Middle frontal gyrus (tissue), 1 donor: ENCODE measurements at regions not wholly inside any gene's neighbourhood (a gene's known extent, or its start where the extent isn't known, plus 50 kb on each side); places are given as distances from the start of the nearest gene placed in this dataset.
"Not testable (repeated sequence)": the region's sequence is repeated elsewhere in the genome, so short reads cannot be mapped to it uniquely, and the experiment has no call there.

Source experiments
- DNase-seq: peaks from one replicate; pipeline ENCODE4 v3.0.0-alpha.2; 2015; ENCODE audit warnings: low spot score; ENCODE audit errors: extremely low spot score

- DNase-seq = no peak
Measured at GRCh38 chr10:64546073-64546472, 1024.9 kb downstream of the REEP3 start.

GRCh38 chr10:64547168-64547567 is 1026.0 kb downstream of the REEP3 start:
- no peak for DNase-seq

GRCh38 chr10:64555666-64556065 is 1034.5 kb downstream of the REEP3 start:
- no peak for DNase-seq

GRCh38 chr10:64558094-64558835 is 1037.1 kb downstream of the REEP3 start:
- no peak for DNase-seq

GRCh38 chr10:64571056-64571455 is 1049.9 kb downstream of the REEP3 start:
- no peak for DNase-seq

- DNase-seq = no peak
Measured at GRCh38 chr10:64573623-64574325, 1052.6 kb downstream of the REEP3 start.

GRCh38 chr10:64574371-64574770 is 1053.2 kb downstream of the REEP3 start:
- DNase-seq = no peak

GRCh38 chr10:64576497-64576896 is 1055.3 kb downstream of the REEP3 start:
- DNase-seq = no peak

GRCh38 chr10:64578757-64579156 is 1057.6 kb downstream of the REEP3 start:
- not testable (repeated sequence) for DNase-seq

GRCh38 chr10:64586934-64587503 is 1065.8 kb downstream of the REEP3 start:
- DNase-seq = no peak

- no peak for DNase-seq
Measured at GRCh38 chr10:64594072-64594471, 1072.9 kb downstream of the REEP3 start.

GRCh38 chr10:64598600-64598999 is 1077.4 kb downstream of the REEP3 start:
- DNase-seq = no peak

- no peak for DNase-seq
Measured at GRCh38 chr10:64601298-64601697, 1080.1 kb downstream of the REEP3 start.

- DNase-seq = no peak
Measured at GRCh38 chr10:64617085-64617484, 1095.9 kb downstream of the REEP3 start.

- DNase-seq = no peak
Measured at GRCh38 chr10:64619102-64619501, 1097.9 kb downstream of the REEP3 start.

- DNase-seq = no peak
Measured at GRCh38 chr10:64626924-64627323, 1105.7 kb downstream of the REEP3 start.

GRCh38 chr10:64630534-64630933 is 1109.3 kb downstream of the REEP3 start:
- DNase-seq = no peak

GRCh38 chr10:64635906-64636305 is 1114.7 kb downstream of the REEP3 start:
- no peak for DNase-seq

GRCh38 chr10:64636461-64636860 is 1115.3 kb downstream of the REEP3 start:
- peak; percentile 59 for DNase-seq

- no peak for DNase-seq
Measured at GRCh38 chr10:64637939-64638338, 1116.7 kb downstream of the REEP3 start.

GRCh38 chr10:64648915-64649314 is 1127.7 kb downstream of the REEP3 start:
- no peak for DNase-seq

- no peak for DNase-seq
Measured at GRCh38 chr10:64658528-64658927, 1137.3 kb downstream of the REEP3 start.

GRCh38 chr10:64659311-64659710 is 1138.1 kb downstream of the REEP3 start:
- no peak for DNase-seq
